Activated gamma-delta T cell (primary cell): ENCODE measurements at regions not wholly inside any gene's neighbourhood (a gene's known extent, or its start where the extent isn't known, plus 50 kb on each side); places are given as distances from the start of the nearest gene placed in this dataset.

Experiments
- DNase-seq: peaks from one replicate; lab custom pipeline; 2025; lab: John Stamatoyannopoulos, UW

- no peak for DNase-seq
Observed at GRCh38 chr5:39605145-39605544, 180.4 kb upstream of the DAB2 start.

- no peak for DNase-seq
Observed at GRCh38 chr5:39604491-39604890, 179.7 kb upstream of the DAB2 start.

- DNase-seq = no peak
Observed at GRCh38 chr5:39599721-39600431, 175.1 kb upstream of the DAB2 start.

- DNase-seq = no peak
Observed at GRCh38 chr5:39598661-39599248, 174.0 kb upstream of the DAB2 start.

GRCh38 chr5:39588179-39588578 lies 163.4 kb upstream of the DAB2 start:
- no peak for DNase-seq

GRCh38 chr5:39587675-39588074 lies 162.9 kb upstream of the DAB2 start:
- no peak for DNase-seq

GRCh38 chr5:39586185-39586584 lies 161.4 kb upstream of the DAB2 start:
- DNase-seq = no peak

GRCh38 chr5:39584927-39585326 lies 160.1 kb upstream of the DAB2 start:
- no peak for DNase-seq

GRCh38 chr5:39580702-39581453 lies 156.1 kb upstream of the DAB2 start:
- DNase-seq = no peak

- no peak for DNase-seq
Observed at GRCh38 chr5:39579750-39580149, 155.0 kb upstream of the DAB2 start.

- DNase-seq = no peak
Observed at GRCh38 chr5:39578887-39579497, 154.2 kb upstream of the DAB2 start.

GRCh38 chr5:39577529-39577928 lies 152.7 kb upstream of the DAB2 start:
- DNase-seq = no peak

- no peak for DNase-seq
Observed at GRCh38 chr5:39570403-39571027, 145.7 kb upstream of the DAB2 start.

- DNase-seq = no peak
Observed at GRCh38 chr5:39569857-39570256, 145.1 kb upstream of the DAB2 start.

GRCh38 chr5:39566891-39567290 lies 142.1 kb upstream of the DAB2 start:
- no peak for DNase-seq

- DNase-seq = no peak
Observed at GRCh38 chr5:39566029-39566428, 141.2 kb upstream of the DAB2 start.

GRCh38 chr5:39561421-39561820 lies 136.6 kb upstream of the DAB2 start:
- DNase-seq = no peak

GRCh38 chr5:39560726-39561125 lies 135.9 kb upstream of the DAB2 start:
- DNase-seq = no peak

- no peak for DNase-seq
Observed at GRCh38 chr5:39559923-39560322, 135.1 kb upstream of the DAB2 start.

GRCh38 chr5:39558541-39558940 lies 133.8 kb upstream of the DAB2 start:
- DNase-seq = no peak

GRCh38 chr5:39555788-39556187 lies 131.0 kb upstream of the DAB2 start:
- DNase-seq = no peak

- DNase-seq = no peak
Observed at GRCh38 chr5:39547553-39548154, 122.9 kb upstream of the DAB2 start.
